SK-N-MC (cell line): ENCODE measurements at regions not wholly inside any gene's neighbourhood (a gene's known extent, or its start where the extent isn't known, plus 50 kb on each side); places are given as distances from the start of the nearest gene placed in this dataset.
A peak's percentile ranks its signal among the peaks of the same experiment; 100 is the strongest.

ENCODE experiments used
- DNase-seq: peaks from one replicate; pipeline ENCODE4 v3.0.0-alpha.2; 2011; ENCODE audit warnings: low read depth, low spot score
- H3K27ac ChIP-seq: fragments of 200-600 bp; sonication (generic); 2 replicates; pipeline ENCODE4 v1.5.1; 2016; ENCODE audit warnings: mixed run types
- H3K36me3 ChIP-seq: fragments of 200-600 bp; sonication (generic); 2 replicates; pipeline ENCODE4 v1.6.1; 2017; ENCODE audit warnings: antibody characterized with exemption, low read length, mixed read lengths; ENCODE audit not compliant: insufficient read depth
- H3K4me3 ChIP-seq: fragments of 200-600 bp; sonication (generic); 2 replicates; pipeline ENCODE4 v1.5.1; 2016
- H3K9ac ChIP-seq: fragments of 200-600 bp; sonication (generic); 2 replicates; pipeline ENCODE4 v1.8.0; 2017; ENCODE audit warnings: mixed run types, mixed read lengths; ENCODE audit not compliant: insufficient read length
- H3K9me3 ChIP-seq: fragments of 200-600 bp; sonication (generic); 2 replicates; pipeline ENCODE4 v1.6.1; 2017; ENCODE audit warnings: low read depth, mild to moderate bottlenecking, antibody characterized with exemption, low read length, moderate library complexity, mixed read lengths
- EZH2 ChIP-seq: fragments of 200-600 bp; sonication (generic); IDR thresholded peaks from one replicate; pipeline ENCODE4 v1.6.1; 2017; ENCODE audit warnings: antibody characterized with exemption
- FOXP2 ChIP-seq: optimal IDR thresholded peaks from 2 replicates; pipeline ENCODE3; 2011; ENCODE audit warnings: mild to moderate bottlenecking, moderate library complexity; ENCODE audit not compliant: insufficient read depth; ENCODE audit errors: extremely low read length, control extremely low read depth
- POLR2AphosphoS5 ChIP-seq: IDR thresholded peaks from 2 replicates; pipeline ENCODE4 v1.6.1; 2012; ENCODE audit warnings: mild to moderate bottlenecking, low read depth, low read length, borderline replicate concordance

DNA sequence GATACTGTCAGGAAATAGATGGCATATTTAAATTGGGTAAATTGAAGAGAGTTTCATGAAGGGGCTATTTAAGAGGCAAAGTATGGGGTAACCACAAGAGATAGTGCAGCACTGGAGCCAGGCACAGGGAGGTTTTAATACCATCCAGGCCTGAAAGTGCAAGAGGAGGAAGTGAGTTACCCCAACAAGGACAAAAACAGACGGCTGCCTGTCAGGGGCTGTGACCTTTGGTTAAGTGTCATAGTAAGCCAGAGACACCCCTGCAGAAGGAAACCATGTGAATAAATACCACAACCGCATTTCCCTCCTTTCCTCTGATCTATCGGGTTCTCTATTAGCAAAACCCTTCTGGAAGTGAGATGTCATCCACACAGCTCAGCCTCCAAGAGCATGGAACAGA is 122.0 kb upstream of the DHRS4 start:
- H3K9ac ChIP-seq, result no peak overlapping the region
- DNase-seq, result no peak
- no peak overlapping the region for H3K4me3 ChIP-seq
- no peaks in the 10 kb centered on the region for H3K36me3 ChIP-seq
- no peak overlapping the region for H3K27ac ChIP-seq
- TF ChIP-seq FOXP2 (no peak), POLR2AphosphoS5 (no peak), EZH2 (no peak)
- H3K9me3 ChIP-seq, result no peaks in the 10 kb centered on the region

GRCh38 chr14:23861666-23862065 is 91.9 kb upstream of the DHRS4 start:
- Histone ChIP-seq H3K4me3 (no peak overlapping the region), H3K9me3 (no peaks in the 10 kb centered on the region), H3K36me3 (no peaks in the 10 kb centered on the region), H3K9ac (no peak overlapping the region), H3K27ac (no peak overlapping the region)
- TF ChIP-seq FOXP2 (no peak), EZH2 (no peak), POLR2AphosphoS5 (no peak)
- DNase-seq, result peak; percentile 32

GRCh38 chr14:23862513-23862912 is 91.1 kb upstream of the DHRS4 start:
- no peak overlapping the region for H3K9ac ChIP-seq
- no peaks in the 10 kb centered on the region for H3K36me3 ChIP-seq
- H3K27ac ChIP-seq, result no peak overlapping the region
- no peak for DNase-seq
- no peaks in the 10 kb centered on the region for H3K9me3 ChIP-seq
- H3K4me3 ChIP-seq, result no peak overlapping the region
- no peak for TF ChIP-seq EZH2
- no peak for TF ChIP-seq FOXP2
- no peak for TF ChIP-seq POLR2AphosphoS5

GRCh38 chr14:23863836-23864235 is 89.7 kb upstream of the DHRS4 start:
- H3K36me3 ChIP-seq, result no peaks in the 10 kb centered on the region
- TF ChIP-seq FOXP2 (no peak), POLR2AphosphoS5 (no peak), EZH2 (no peak)

DNA sequence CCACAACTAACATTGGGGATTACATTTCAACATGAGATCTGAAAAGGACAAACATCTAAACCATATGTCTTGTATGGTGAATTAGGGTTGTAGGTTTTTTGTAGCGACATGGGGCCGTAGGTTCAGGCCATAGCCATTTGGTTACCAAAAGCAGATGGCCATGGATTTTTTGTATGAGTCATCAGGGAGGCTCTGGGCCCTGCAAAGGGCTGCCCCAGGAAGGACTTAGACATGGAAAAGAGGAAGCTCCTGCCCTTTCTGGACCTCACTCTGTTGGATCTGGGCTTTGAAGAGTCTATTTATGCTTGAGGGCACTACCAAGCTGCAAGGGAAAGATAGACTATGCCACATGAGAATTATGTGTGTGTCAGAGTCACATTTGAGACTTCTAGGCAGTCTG is 89.3 kb upstream of the DHRS4 start:
- Histone ChIP-seq H3K36me3 (no peaks in the 10 kb centered on the region), H3K9ac (no peak overlapping the region), H3K9me3 (no peaks in the 10 kb centered on the region), H3K4me3 (no peak overlapping the region), H3K27ac (no peak overlapping the region)
- no peak for TF ChIP-seq FOXP2
- no peak for TF ChIP-seq POLR2AphosphoS5
- DNase-seq, result no peak

More at GRCh38 chr14:23863836-23864235, 89.7 kb upstream of the DHRS4 start:
- H3K9me3 ChIP-seq, result no peaks in the 10 kb centered on the region
- DNase-seq, result no peak
- H3K9ac ChIP-seq, result no peak overlapping the region
- no peak overlapping the region for H3K4me3 ChIP-seq
- no peak overlapping the region for H3K27ac ChIP-seq

DNA sequence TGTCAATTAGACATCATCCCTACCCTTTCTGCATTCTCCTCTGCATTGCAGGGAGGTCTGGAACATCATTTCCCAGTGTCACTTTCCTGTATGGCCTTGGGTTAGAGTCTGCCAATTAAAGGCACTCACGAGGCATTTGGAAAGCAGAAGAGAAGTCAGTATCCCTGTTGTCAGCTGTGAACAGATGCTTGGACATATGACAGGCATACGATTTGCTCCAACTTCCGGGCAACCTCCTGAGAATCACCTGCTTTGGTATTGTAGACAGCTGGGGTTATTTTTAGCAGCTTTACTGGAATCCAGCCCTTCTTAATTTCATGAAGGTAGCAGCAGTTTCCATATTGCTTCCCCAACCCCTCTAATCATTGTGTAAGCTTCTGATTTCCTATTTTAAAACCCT is 88.7 kb upstream of the DHRS4 start:
- no peak overlapping the region for H3K27ac ChIP-seq
- no peak for TF ChIP-seq POLR2AphosphoS5
- no peak for TF ChIP-seq FOXP2
- TF ChIP-seq EZH2, result no peak
- H3K4me3 ChIP-seq, result no peak overlapping the region
- no peak overlapping the region for H3K9ac ChIP-seq
- no peaks in the 10 kb centered on the region for H3K36me3 ChIP-seq
- DNase-seq, result no peak
- H3K9me3 ChIP-seq, result no peaks in the 10 kb centered on the region

- Histone ChIP-seq H3K4me3 (no peak overlapping the region), H3K9me3 (no peaks in the 10 kb centered on the region), H3K36me3 (no peaks in the 10 kb centered on the region), H3K27ac (no peak overlapping the region), H3K9ac (no peak overlapping the region)
- no peak for TF ChIP-seq EZH2
- no peak for TF ChIP-seq POLR2AphosphoS5
- TF ChIP-seq FOXP2, result no peak
- no peak for DNase-seq
Observed at GRCh38 chr14:23865502-23865901, 88.1 kb upstream of the DHRS4 start.

- Histone ChIP-seq H3K27ac (no peak overlapping the region), H3K9me3 (no peaks in the 10 kb centered on the region), H3K36me3 (no peaks in the 10 kb centered on the region), H3K9ac (no peak overlapping the region), H3K4me3 (no peak overlapping the region)
- TF ChIP-seq EZH2 (no peak), POLR2AphosphoS5 (no peak), FOXP2 (no peak)
- DNase-seq, result no peak
Observed at GRCh38 chr14:23866269-23866668, 87.3 kb upstream of the DHRS4 start.

DNA sequence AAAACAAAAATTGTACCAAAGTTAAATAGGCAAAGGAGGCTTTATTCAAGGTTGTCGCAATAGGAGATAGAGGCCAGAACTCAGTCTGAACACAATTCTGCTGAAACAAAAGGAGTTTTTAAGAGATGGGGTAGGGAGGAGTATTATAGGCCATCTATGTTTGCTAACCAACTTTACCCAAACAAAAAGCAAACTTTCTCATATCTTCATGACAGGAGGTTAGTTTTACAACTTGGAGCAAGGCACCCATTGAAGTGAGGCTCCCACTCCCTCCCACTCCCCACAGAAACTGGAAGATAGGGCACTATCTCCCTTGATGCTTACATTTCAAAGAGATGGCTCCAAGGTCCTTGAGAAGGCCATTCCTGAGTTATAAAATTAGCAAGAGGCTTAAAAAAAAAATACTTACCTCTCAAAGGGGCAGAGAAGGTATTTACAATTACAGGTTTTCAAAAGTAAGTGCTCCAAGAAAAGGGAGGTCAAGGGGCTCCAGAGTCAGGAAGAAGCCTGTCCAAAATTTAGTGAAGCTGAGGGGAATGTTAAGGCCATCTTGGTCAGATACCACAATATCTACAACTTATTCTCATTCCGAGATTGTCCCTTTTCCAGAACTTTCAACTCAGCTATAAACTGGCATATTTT is 84.4 kb upstream of the DHRS4 start:
- DNase-seq, result no peak
- H3K4me3 ChIP-seq, result no peak overlapping the region
- TF ChIP-seq EZH2 (no peak), POLR2AphosphoS5 (no peak)
- no peak overlapping the region for H3K27ac ChIP-seq
- no peaks in the 10 kb centered on the region for H3K36me3 ChIP-seq
- H3K9me3 ChIP-seq, result no peaks in the 10 kb centered on the region
- H3K9ac ChIP-seq, result no peak overlapping the region
